CD4-positive, alpha-beta T cell treated with Interleukin-4 for 4 hours (primary cell): ENCODE measurements at regions not wholly inside any gene's neighbourhood (a gene's known extent, or its start where the extent isn't known, plus 50 kb on each side); places are given as distances from the start of the nearest gene placed in this dataset.
"Not testable (repeated sequence)": the region's sequence is repeated elsewhere in the genome, so short reads cannot be mapped to it uniquely, and the experiment has no call there.

ENCODE experiments used
- DNase-seq: peaks from one replicate; pipeline ENCODE4 v3.0.0-alpha.2; 2020

DNA sequence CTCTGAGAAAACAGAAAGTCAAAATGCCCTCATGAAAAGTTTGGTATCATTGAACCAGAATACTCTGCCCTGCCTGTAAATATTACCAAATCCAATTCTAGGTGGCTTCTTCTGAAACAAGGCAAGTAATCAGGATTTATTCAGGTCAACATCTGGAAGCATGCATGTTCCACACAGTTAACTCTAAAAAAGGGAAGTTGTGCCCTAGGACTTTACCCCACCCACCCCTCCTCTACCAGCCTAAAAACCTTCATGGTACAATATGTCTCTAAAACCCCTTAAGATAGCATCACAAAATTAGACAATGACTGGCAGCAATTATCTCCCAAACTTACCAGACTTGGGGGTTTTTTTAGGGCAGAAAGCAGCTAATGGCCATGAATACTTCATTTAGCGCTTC is 414.8 kb upstream of the SLC30A5 start:
- no peak for DNase-seq

- DNase-seq = no peak
Observed at GRCh38 chr5:68680366-68680765, 413.4 kb upstream of the SLC30A5 start.

DNA sequence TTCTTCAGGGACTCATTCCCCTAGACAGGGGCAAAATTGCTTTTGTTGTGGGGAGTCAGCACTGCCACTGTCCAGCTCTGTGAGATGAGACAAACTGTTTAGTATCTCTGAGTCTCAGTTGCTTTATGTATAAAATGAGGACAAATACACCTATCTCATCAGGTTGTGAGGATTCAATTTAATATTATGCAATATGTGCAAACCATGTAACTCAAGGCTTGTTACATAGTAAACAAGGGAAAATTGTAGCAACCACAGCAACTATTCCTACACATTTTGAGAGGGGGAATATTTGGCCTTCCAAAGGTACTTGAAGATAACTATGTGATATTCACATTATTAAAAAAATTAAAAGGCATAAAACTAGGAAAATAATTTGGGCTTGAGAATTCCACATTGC is 411.9 kb upstream of the SLC30A5 start:
- no peak for DNase-seq

DNA sequence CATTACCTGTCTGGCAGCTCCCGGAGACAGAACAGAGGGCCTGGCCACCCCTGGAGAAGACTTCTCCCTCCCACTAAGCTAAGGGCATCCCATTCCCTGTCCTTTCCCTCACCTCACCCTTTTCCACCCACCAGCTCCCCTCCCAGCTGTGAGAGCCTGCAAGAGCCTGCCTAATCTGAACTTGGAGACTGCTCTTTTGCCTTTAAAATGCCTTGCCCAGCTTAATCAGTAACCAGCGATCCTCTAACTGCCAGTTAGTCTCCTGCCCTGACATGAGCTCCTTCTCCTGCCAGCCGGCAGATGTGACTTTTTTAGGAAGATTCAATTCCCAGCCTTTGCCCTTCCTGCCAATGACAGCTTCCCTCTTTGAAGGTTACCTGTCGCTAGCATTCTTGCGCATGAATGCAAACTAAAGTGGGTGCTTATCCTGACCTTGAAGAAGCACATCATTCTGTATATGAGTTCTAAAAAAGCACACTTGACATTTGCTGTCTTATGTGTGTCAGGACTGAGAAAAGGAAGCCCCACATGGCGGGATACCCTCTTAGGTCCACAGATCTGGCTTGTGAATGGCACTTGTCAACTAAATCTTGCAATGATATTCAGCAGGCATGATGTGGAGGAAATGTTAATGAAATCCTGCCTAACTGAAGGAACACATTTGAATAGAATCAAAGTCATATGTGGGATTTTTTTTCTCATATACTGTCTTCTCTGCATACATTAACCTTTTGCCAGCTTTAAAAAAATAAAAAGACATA is 411.2 kb upstream of the SLC30A5 start:
- no peak for DNase-seq

GRCh38 chr5:68683632-68684036 is 410.2 kb upstream of the SLC30A5 start:
- no peak for DNase-seq

- no peak for DNase-seq
Observed at GRCh38 chr5:68685863-68686262, 408.0 kb upstream of the SLC30A5 start.

DNA sequence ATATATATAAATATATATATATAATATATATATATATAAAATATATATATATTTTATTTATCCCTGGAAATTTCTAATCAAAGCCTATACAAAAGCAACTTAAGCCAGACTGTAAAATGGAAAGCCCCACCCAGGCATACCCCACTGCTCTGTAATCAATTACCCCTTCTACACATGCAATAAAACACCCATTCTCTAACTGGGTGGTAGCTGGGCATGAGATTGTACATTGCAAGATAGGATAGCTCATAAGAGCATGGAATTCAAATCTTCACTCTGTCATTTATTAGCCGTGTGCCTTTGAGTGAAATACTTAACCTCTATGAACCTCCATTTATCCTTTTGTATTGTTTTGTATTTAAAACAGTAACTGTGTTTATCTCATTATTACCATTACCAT is 405.3 kb upstream of the SLC30A5 start:
- no peak for DNase-seq

- no peak for DNase-seq
Observed at GRCh38 chr5:68689010-68689409, 404.8 kb upstream of the SLC30A5 start.

- DNase-seq = not testable (repeated sequence)
Observed at GRCh38 chr5:68691874-68692273, 401.9 kb upstream of the SLC30A5 start.

- no peak for DNase-seq
Observed at GRCh38 chr5:68698025-68698940, 395.5 kb upstream of the SLC30A5 start.

- no peak for DNase-seq
Observed at GRCh38 chr5:68699966-68700365, 393.8 kb upstream of the SLC30A5 start.

DNA sequence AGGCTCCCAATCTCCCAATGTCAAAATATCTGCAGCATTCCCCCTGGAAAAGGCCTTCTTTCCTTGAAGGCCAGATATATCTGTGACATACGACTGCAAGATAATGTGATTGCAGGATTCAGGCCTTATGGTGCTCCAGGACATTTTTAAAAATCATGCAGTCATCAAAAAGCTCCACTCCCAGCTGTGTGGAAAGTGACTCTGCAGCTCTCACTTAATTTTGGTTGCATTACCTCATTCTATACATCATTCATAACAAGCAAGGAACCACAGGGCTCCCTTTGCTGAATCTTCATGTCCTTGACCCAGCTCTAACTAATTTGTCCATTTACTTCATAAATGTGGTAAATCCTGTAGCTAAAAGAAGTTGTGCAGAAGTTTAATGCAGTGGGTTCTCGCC is 386.2 kb upstream of the SLC30A5 start:
- no peak for DNase-seq

DNA sequence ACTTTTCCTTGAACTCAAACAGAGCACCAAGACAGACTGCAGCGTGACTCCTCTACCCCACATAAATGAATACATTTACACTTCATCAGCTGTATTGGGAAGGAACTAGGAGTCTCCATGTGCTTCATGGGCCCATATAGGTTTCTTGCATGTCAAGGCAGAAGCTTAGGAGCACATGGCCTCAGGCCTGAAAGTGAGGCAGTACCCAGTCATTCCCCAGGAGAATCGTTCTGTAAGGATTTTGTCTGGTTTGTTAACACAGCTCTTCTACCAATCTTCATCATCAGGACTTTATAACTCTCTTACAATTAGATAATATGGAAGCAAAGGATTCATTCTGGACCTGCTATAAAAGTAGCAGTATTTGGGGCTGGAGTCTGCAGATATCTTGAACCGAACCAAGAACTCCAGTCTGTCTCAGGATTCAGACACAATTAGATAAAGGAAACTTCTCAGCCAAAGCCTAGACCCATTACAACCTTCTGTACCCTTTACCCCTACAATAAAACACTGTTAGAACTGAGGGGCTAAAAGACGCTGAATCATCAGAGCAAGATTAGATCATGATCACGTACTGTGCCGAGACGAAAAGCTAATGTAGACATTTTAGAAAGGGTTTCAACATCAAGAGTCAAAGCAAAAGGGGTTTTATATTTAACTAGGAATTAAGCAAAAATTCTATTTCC is 385.5 kb upstream of the SLC30A5 start:
- DNase-seq = no peak

- DNase-seq = no peak
Observed at GRCh38 chr5:68708842-68709170, 385.0 kb upstream of the SLC30A5 start.

- DNase-seq = no peak
Observed at GRCh38 chr5:68709239-68709638, 384.6 kb upstream of the SLC30A5 start.

DNA sequence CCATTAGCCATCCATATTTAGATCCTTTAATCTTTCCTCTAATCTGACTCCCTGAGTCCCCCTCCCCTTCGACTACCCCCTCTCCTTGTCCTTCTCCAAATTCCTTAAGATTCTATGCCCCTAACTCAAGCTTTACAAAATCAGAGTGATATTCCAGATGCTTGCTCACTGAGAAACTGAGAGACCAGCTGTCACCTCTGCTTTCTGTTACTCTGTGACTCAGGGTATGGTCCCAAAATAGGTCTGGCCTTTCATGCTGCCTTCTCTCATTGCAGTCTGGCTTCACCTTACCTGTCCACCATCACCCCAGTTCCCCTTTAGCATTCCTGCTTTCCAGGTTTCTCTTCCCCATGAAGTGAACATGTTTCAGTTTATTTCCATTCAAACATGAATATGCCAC is 383.3 kb upstream of the SLC30A5 start:
- no peak for DNase-seq

DNA sequence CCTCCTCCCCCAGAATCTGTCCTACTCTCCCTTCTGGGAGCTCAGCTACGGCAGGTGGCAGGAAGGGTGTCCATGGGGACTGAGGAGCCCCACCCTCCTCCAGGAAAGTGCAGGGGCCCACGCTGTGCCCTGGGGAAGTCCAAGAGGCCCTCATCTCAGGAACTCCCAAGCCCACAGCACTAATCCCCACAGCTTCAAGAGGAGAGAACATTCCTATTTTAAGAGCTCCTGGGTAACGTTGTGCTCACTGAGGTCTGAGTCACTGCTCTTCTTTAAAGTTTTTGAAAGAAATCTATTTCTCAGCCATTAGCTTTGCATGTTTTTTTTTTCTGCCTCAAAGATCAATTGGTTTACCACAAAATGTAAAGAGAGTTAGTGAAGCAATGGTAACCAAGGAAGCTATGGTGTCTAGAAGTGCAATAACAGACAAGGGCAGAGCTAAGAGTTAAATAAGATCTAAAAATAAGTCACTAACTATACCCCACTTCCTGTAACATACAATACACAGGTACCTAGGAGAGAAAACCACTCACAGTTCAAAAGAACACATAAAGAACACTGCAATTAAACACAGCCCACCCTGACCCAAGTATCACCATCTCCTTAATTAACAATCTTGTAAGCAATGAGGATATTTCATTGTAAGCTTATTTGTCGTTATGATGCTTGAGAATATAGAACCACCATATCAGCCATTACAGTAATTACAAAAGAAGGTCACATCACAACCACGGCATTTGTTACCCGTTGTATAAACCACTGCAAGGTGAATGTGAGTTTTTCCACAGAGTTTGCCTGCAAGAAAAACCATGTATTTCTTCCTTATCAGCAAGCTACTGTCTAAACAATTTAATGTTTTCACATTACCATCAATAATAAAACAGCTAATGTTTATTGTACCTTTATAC is 382.3 kb upstream of the SLC30A5 start:
- peak; percentile 61 for DNase-seq

- no peak for DNase-seq
Observed at GRCh38 chr5:68714810-68715209, 379.0 kb upstream of the SLC30A5 start.

- DNase-seq = no peak
Observed at GRCh38 chr5:68720884-68721610, 372.8 kb upstream of the SLC30A5 start.

DNA sequence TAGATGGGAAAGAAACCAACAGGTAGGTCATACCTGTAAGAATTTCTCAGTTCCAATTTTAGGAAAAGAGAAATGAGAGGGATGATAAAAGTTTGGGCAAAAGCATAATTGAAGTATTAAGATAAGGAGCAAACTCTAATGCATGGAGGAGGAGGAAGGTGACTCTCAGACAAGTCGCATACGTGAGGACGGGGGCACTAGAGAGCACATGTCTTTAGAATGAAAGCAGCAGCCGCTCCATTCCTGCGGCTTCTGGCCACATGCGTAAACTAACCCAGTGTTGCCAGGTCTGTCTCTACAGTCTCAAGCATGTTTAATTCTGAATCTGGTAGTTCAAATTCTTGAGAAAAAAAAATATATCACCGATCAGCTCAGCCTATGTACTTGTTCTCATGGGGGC is 371.5 kb upstream of the SLC30A5 start:
- no peak for DNase-seq

DNA sequence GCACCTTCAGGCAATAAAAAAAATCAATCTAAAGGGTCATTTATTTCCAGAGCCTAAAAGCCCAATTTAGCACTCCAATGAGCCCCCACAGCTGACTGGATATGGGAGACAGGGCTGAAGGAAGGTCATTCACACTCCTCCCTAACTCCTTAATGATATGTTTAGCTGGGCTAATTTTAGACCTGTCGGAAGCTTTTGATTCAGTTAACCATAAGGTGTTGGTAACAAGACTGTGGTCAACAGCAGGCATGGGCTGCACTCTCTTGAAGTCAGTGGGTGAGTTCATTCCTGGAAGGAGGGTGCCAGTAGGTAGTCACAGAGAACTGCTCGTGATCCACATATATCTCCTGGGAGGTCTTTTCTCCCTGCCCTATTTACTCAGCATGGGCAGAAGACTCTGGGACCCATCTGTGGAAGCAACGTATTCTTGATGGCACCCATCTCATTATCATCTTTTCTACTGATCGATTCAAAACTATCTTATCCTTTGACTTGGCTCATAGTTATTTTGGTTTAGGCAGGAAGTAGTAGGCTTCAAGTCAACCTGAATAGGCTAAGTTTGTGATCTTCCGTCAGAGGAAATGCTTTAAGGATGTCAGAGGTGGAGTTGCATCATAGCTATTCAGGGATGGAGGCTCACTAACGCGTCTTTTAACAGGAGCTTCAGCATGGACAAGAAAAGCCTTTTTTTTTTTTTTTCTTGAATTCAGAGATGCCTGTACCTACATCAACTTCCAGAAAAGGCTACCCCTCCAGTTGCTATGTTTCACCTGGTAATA is 367.7 kb upstream of the SLC30A5 start:
- DNase-seq = no peak
